A549 (cell line): ENCODE measurements at regions not wholly inside any gene's neighbourhood (a gene's known extent, or its start where the extent isn't known, plus 50 kb on each side); places are given as distances from the start of the nearest gene placed in this dataset.
A peak's percentile ranks its signal among the peaks of the same experiment; 100 is the strongest.

Experiments
- BHLHE40 ChIP-seq: IDR thresholded peaks from 2 replicates; pipeline ENCODE4 v1.6.1; 2012; ENCODE audit warnings: low read depth, low read length, inconsistent platforms
- CHD2 ChIP-seq: fragments of 150-350 bp; IDR thresholded peaks from 2 replicates; pipeline ENCODE4 v1.6.1; 2014; ENCODE audit warnings: low read length; ENCODE audit not compliant: partially characterized antibody
- CHD4 ChIP-seq: fragments of 200-600 bp; sonication (generic); IDR thresholded peaks from 2 replicates; pipeline ENCODE4 v1.6.1; 2016; ENCODE audit warnings: antibody characterized with exemption, mild to moderate bottlenecking, borderline replicate concordance
- HMGXB4 ChIP-seq: fragments of 250-450 bp; sonication (Bioruptor Pico); IDR thresholded peaks from 2 replicates; pipeline ENCODE4 v1.5.0; 2021; ENCODE audit warnings: mild to moderate bottlenecking, moderate library complexity, borderline replicate concordance
- HOXB5 ChIP-seq: fragments of 250-450 bp; sonication (Bioruptor Pico); IDR thresholded peaks from 2 replicates; pipeline ENCODE4 v1.5.0; 2020; ENCODE audit warnings: mild to moderate bottlenecking, moderate library complexity
- JUNB ChIP-seq: fragments of >200 bp; sonication (Bioruptor Twin); formaldehyde crosslinking; IDR thresholded peaks from 2 replicates; pipeline ENCODE4 v1.6.1; 2016
- MYC ChIP-seq: IDR thresholded peaks from 2 replicates; pipeline ENCODE4 v1.6.1; 2012; ENCODE audit warnings: mild to moderate bottlenecking, inconsistent platforms, low read length, improper control_type of control experiment, borderline replicate concordance
- RAD21 ChIP-seq, 2 experiments: fragments of >200 bp in 1 of 2; sonication (Bioruptor Twin) in 1 of 2; formaldehyde crosslinking in 1 of 2; IDR thresholded peaks in 1 of 2; conservative IDR thresholded peaks in 1 of 2; 2 replicates in 1 of 2; 3 replicates in 1 of 2; pipeline ENCODE4 v1.6.1; 2012 to 2018; ENCODE audit warnings: inconsistent platforms in 1 of 2
- RCOR1 ChIP-seq: fragments of 150-350 bp; IDR thresholded peaks from 2 replicates; pipeline ENCODE4 v1.6.1; 2014; ENCODE audit warnings: antibody characterized with exemption, low read length, low read depth
- ZC3H11A ChIP-seq: fragments of 450-650 bp; IDR thresholded peaks from 2 replicates; pipeline ENCODE4 v1.6.1; 2014; ENCODE audit warnings: antibody characterized with exemption, mild to moderate bottlenecking

DNA sequence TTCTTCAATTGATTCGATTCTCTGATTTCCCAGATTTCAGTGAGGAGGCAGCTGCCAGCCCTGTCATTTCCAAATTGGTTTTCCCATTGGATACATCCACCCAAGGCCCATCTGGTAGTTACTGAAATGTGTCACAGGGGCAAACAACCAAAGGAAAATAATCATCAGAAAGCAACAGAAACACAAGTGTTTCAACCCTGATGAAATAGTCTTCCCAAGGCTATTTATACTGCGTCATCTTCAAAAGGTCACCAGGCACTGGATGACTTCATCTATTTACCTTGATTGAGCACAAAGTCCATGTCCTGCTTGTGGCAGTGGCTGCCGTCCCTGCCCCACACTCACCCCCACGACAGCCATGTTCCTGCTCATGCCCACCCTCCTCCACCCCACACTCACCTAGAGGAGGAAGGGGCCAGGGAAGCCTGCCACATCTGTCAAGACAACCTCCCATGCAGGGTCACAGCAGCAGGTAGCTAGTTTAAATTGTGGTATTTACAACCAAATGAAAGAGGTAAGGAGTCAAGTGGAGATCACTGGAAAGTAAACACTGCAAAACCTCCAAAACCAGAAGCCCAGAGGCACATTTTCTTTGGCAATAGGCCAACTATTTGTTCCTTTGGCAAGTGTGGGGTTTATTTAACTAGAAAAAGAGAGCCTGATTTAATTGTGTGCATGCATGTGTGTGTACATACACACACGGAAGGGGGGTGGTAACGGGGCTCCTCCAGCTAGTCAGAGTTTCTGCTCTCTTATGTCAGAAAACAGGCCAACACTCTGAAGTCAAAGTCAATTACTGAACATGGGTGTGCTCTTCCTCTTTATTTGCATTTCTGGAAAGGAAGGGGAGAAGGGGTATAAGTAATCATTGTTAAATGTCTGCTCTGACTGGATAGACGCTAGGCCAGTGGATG, 49.5 kb upstream of the RAB4A start (continued):
- TF ChIP-seq MYC = no peak
- TF ChIP-seq RCOR1 = no peak
- TF ChIP-seq ZC3H11A = no peak
- TF ChIP-seq BHLHE40 = 0 out of 2 replicates have a peak, but pooled peaks have one; percentile 8
- peak; percentile 15 for TF ChIP-seq CHD2
- peak in 1 of 2 experiments; percentile 53; a peak in 3 of 5 replicates for TF ChIP-seq RAD21 (conservative IDR thresholded peaks at IDR 0.05 in 1 of 2, IDR thresholded peaks at IDR 0.05 in 1 of 2)
- TF ChIP-seq HOXB5 (CRISPR knock-in tag) = no peak
- TF ChIP-seq JUNB = peak; percentile 93
- 0 out of 2 replicates have a peak, but pooled peaks have one; percentile 53 for TF ChIP-seq CHD4
- TF ChIP-seq HMGXB4 = no peak
